K562 (cell line): ENCODE measurements at regions not wholly inside any gene's neighbourhood (a gene's known extent, or its start where the extent isn't known, plus 50 kb on each side); places are given as distances from the start of the nearest gene placed in this dataset.

Experiments used
- ATAC-seq: fragments of 200-7000 bp; cut with Tn5 transposase; 3 replicates; pipeline ENCODE4 v1.9.1; 2020; ENCODE audit warnings: moderate library complexity
- BruUV-seq: library from RNA; stranded (reverse); fragments of 400-500 nt; replicated peaks from 2 replicates; lab custom pipeline; 2021; lab: Mats Ljungman, UMichigan
- CTCF ChIA-PET: fragments of 300-600 bp; formaldehyde crosslinking; extraction: SDS; loops from one replicate; lab custom pipeline; 2021; ENCODE audit warnings: low intra/inter-chr PET ratio; lab: Yijun Ruan, JAX
- POLR2A ChIA-PET: fragments of 300-600, 350-650 bp; sonication (Branson Sonifier 250); formaldehyde crosslinking; extraction: SDS; loops from one replicate; lab custom pipeline; 2021; ENCODE audit warnings: antibody characterized with exemption, inconsistent platforms; lab: Yijun Ruan, JAX
- DNase-seq, 4 experiments: peaks; one replicate each; pipeline versions ENCODE4 v3.0.0 to v3.0.0-alpha.2; 2011 to 2018; ENCODE audit warnings: low spot score in 3 of 4, mixed read lengths in 3 of 4; ENCODE audit errors: extremely low read depth in 1 of 4
- FAIRE-seq: peaks from 2 replicates; lab custom pipeline; 2011; peaks lifted over from hg19 to GRCh38; lab: Jason Lieb, UNC
- H2AFZ ChIP-seq: 2 replicates; pipeline ENCODE4 v1.6.0; 2011; ENCODE audit warnings: low read depth, low read length, control low read depth, inconsistent platforms
- H3K27ac ChIP-seq: fragments of 200-600 bp; 3 replicates; pipeline ENCODE4 v1.8.0; 2011; ENCODE audit warnings: low read depth, mild to moderate bottlenecking, control low read depth, inconsistent platforms, low read length, moderate library complexity, mixed read lengths; ENCODE audit errors: extremely low read depth
- H3K27me3 ChIP-seq, 2 experiments: fragments of 300-600 bp in 1 of 2; 2 replicates in 1 of 2; 3 replicates in 1 of 2; pipeline versions ENCODE4 v1.6.0 to v1.8.0; 2011; ENCODE audit warnings: inconsistent platforms in 2 of 2, low read length in 2 of 2, mild to moderate bottlenecking in 1 of 2, mixed read lengths in 1 of 2, moderate library complexity in 1 of 2; ENCODE audit not compliant: control insufficient read depth in 2 of 2, insufficient read depth in 2 of 2
- H3K36me3 ChIP-seq: fragments of 300-600 bp; 3 replicates; pipeline ENCODE4 v1.8.0; 2011; ENCODE audit warnings: mild to moderate bottlenecking, low read length, inconsistent platforms; ENCODE audit not compliant: control insufficient read depth, insufficient read depth
- H3K4me1 ChIP-seq, 2 experiments: fragments of 200-600 bp in 1 of 2; replicated peaks in 1 of 2; 2 replicates in 1 of 2; 3 replicates in 1 of 2; pipeline versions ENCODE4 v1.5.1 to v1.8.0; 2011; ENCODE audit warnings: inconsistent platforms in 2 of 2, low read length in 2 of 2, mild to moderate bottlenecking in 1 of 2, mixed read lengths in 1 of 2, moderate library complexity in 1 of 2; ENCODE audit not compliant: control insufficient read depth in 2 of 2, insufficient read depth in 2 of 2
- H3K4me2 ChIP-seq: 2 replicates; pipeline ENCODE4 v1.6.1; 2011; ENCODE audit warnings: low read length, control low read depth, inconsistent platforms, mixed read lengths; ENCODE audit not compliant: insufficient read depth
- H3K4me3 ChIP-seq: fragments of 200-600 bp; sonication (generic), shearing (Covaris generic); 2 replicates; pipeline ENCODE4 v1.5.1; 2016; ENCODE audit warnings: control low read depth, inconsistent platforms
- H3K79me2 ChIP-seq: fragments of 200-600 bp; 3 replicates; pipeline ENCODE4 v1.8.0; 2011; ENCODE audit warnings: low read length, inconsistent platforms; ENCODE audit not compliant: control insufficient read depth, insufficient read depth
- H3K9ac ChIP-seq, 2 experiments: 2 replicates each; pipeline versions ENCODE4 v1.6.0 to v1.6.1; 2011; ENCODE audit warnings: low read depth in 2 of 2, low read length in 2 of 2, control low read depth in 1 of 2, inconsistent platforms in 1 of 2, mild to moderate bottlenecking in 1 of 2, mixed read lengths in 1 of 2; ENCODE audit not compliant: insufficient read depth in 1 of 2
- H3K9me1 ChIP-seq: one replicate; pipeline ENCODE4 v1.6.0; 2011; ENCODE audit warnings: inconsistent platforms, mild to moderate bottlenecking, low read length, moderate library complexity; ENCODE audit not compliant: control insufficient read depth, insufficient read depth
- H3K9me3 ChIP-seq: replicated peaks from 2 replicates; pipeline ENCODE4 v1.5.1; 2011; ENCODE audit warnings: low read depth, low read length, inconsistent platforms; ENCODE audit not compliant: control insufficient read depth, insufficient read depth
- H4K20me1 ChIP-seq: replicated peaks from 2 replicates; pipeline ENCODE4 v1.6.1; 2011; ENCODE audit warnings: low read length, inconsistent platforms, mixed read lengths; ENCODE audit not compliant: control insufficient read depth, insufficient read depth
- ESRRB ChIP-seq: fragments of 250-450 bp; sonication (Bioruptor Pico); IDR thresholded peaks from 2 replicates; pipeline ENCODE4 v1.5.0; 2020; ENCODE audit warnings: mild to moderate bottlenecking, moderate library complexity, borderline replicate concordance
- MEIS2 ChIP-seq: fragments of 450-650 bp; IDR thresholded peaks from 2 replicates; pipeline ENCODE4 v1.6.1; 2014; ENCODE audit warnings: mild to moderate bottlenecking; ENCODE audit not compliant: partially characterized antibody
- OTX1 ChIP-seq: fragments of 450-650 bp; formaldehyde crosslinking; IDR thresholded peaks from 2 replicates; pipeline ENCODE4 v1.4.0; 2022; ENCODE audit warnings: mild to moderate bottlenecking
- PBX2 ChIP-seq, 2 experiments: IDR thresholded peaks in 1 of 2; conservative IDR thresholded peaks in 1 of 2; 2 replicates each; pipeline ENCODE4 v1.6.1; 2016; ENCODE audit warnings: low read depth in 2 of 2, mild to moderate bottlenecking in 1 of 2, missing compliant biosample characterization in 1 of 2, missing genetic modification characterization in 1 of 2, moderate library complexity in 1 of 2
- RBM14 ChIP-seq: fragments of 200-400 bp; formaldehyde crosslinking; IDR thresholded peaks from 2 replicates; pipeline ENCODE4 v1.6.1; 2018; ENCODE audit warnings: low read depth, mild to moderate bottlenecking, low read length, moderate library complexity, borderline replicate concordance; ENCODE audit not compliant: insufficient read depth
- ZNF217 ChIP-seq: sonication (generic); formaldehyde crosslinking; IDR thresholded peaks from 2 replicates; pipeline ENCODE4 v1.8.0; 2022; ENCODE audit warnings: mild to moderate bottlenecking, missing genetic modification reagents
- ZNF311 ChIP-seq: fragments of 250-450 bp; sonication (Bioruptor Pico); IDR thresholded peaks from 2 replicates; pipeline ENCODE4 v1.4.0; 2020; ENCODE audit warnings: mild to moderate bottlenecking, moderate library complexity
- ZNF668 ChIP-seq: fragments of 250-450 bp; sonication (Bioruptor Pico); IDR thresholded peaks from 2 replicates; pipeline ENCODE4 v1.8.0; 2022; ENCODE audit warnings: mild to moderate bottlenecking, inconsistent platforms
- WGBS: fragments of 100-300 bp; shearing (Covaris generic); methylation state at CpG from one replicate; pipeline ENCODE4 v1.1.6; 2016; ENCODE audit warnings: low coverage, mixed read lengths; ENCODE audit not compliant: insufficient coverage; ENCODE audit errors: missing lambda C conversion rate; 5-methylcytosine and 5-hydroxymethylcytosine counted together
- in situ Hi-C: fragments of 300-500 bp; cut with MboI; formaldehyde crosslinking; loops from 4 replicates; pipeline ENCODE4 v1.15.0; 2018; ENCODE audit warnings: inconsistent platforms, mixed read lengths
- intact Hi-C: fragments of 100-400 bp; cut with micrococcal nuclease; formaldehyde crosslinking; loops from 2 replicates; pipeline ENCODE4 v1.14.2; 2022

DNA sequence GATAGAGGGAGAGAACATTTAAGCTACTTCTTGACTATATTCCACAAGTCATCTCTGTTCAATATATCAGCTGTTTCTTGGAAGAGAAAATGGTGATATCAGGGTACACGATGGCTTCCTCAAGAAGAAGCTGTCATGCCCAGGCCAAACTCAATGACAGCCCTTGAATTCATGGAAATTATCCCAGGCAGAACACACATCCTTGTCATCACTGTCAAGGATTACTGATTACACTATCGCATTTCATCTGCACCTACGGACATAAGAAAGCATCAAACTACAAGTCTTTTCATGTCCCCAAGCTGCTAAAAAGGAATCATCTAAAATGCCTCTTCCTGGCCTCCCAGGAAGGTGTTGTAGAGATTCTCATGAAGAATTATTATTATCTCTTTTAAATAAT, 165.2 kb upstream of the SLC7A11 start:
- ATAC-seq: no peak
- POLR2A ChIA-PET: interaction anchor here (0.6 to 1.0 kb wide), 2 partner anchors 15 to 392 kb away, joined by 3 read pairs; no protein-coding TSS in a partner anchor

DNA sequence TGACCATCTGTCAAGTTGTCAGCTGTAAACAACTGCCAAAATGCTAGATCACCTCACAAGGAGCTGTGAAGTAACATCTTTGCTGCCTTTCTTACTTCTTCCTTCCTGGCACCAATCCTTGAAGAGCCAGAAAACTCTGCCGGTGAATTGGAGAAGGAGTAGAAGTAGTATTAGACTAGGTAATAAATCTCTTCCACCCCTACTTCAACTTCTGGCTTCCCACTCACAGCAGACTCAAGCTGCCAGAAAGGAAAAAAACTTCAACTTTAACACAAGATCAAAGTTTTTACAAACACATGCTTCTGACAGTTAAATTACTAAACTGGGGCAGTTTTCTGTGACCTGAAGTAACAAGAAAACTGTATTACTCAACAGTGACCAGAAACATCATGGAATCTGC, 164.7 kb upstream of the SLC7A11 start:
- no peaks in the 10 kb centered on the region for H3K79me2 ChIP-seq
- H3K9ac ChIP-seq: no peak overlapping the region
- no peak overlapping the region for H3K4me3 ChIP-seq
- no peaks in the 10 kb centered on the region for H4K20me1 ChIP-seq
- in situ Hi-C loops: no loop called here
- no peaks in the 10 kb centered on the region for H3K27me3 ChIP-seq
- FAIRE-seq (peak; percentile 11), ATAC-seq (no peak), DNase-seq (no peak)
- H3K4me1 ChIP-seq: 0 out of 5 replicates have a peak, but pooled peaks cover 0 to 13% of the 10 kb centered on the region in 2 experiments
- H3K36me3 ChIP-seq: no peaks in the 10 kb centered on the region
- no TSS peak for BruUV-seq
- H3K4me2 ChIP-seq: no peak overlapping the region
- no peaks in the 10 kb centered on the region for H3K9me3 ChIP-seq
- POLR2A ChIA-PET: interaction anchor here (0.6 to 1.0 kb wide), 2 partner anchors 14 to 393 kb away, joined by 3 read pairs; no protein-coding TSS in a partner anchor
- intact Hi-C loops: no loop called here
- CTCF ChIA-PET: no interaction called here
- TF ChIP-seq ZNF668 (CRISPR knock-in tag) (no peak), ZNF217 (CRISPR knock-in tag) (no peak), PBX2 (CRISPR knock-in tag; IDR thresholded peaks at IDR 0.05; ENCODE audit: low read depth) (no peak), PBX2 (tag; conservative IDR thresholded peaks at IDR 0.05; ENCODE audit: low read depth) (peak; percentile 12; the same call in 1 of the 2 replicates), ZNF311 (CRISPR knock-in tag) (no peak), MEIS2 (peak; percentile 25), RBM14 (no peak)
- H2AFZ ChIP-seq: peak overlapping the region; percentile 64
- no peak overlapping the region for H3K27ac ChIP-seq
- H3K9me1 ChIP-seq: no peaks in the 10 kb centered on the region
- 0% methylated on average over 1 of the region's 1 CpG for WGBS

More for the DNA sequence above, 165.2 kb upstream of the SLC7A11 start:
- DNase-seq: no peak
- no TSS peak for BruUV-seq
- Histone ChIP-seq H3K36me3 (no peaks in the 10 kb centered on the region), H3K4me2 (no peak overlapping the region), H3K9ac (no peak overlapping the region), H4K20me1 (no peaks in the 10 kb centered on the region)
- intact Hi-C loops: no loop called here
- no peak for TF ChIP-seq ESRRB
- TF ChIP-seq OTX1: no peak
- TF ChIP-seq, all 486 proteins: peak for 0
- Histone ChIP-seq H3K9me1 (no peaks in the 10 kb centered on the region), H3K27me3 (no peaks in the 10 kb centered on the region), H3K27ac (no peak overlapping the region), H3K9me3 (no peaks in the 10 kb centered on the region), H3K4me3 (no peak overlapping the region), H3K4me1 (0 out of 5 replicates have a peak, but pooled peaks cover 0 to 13% of the 10 kb centered on the region in 2 experiments), H3K79me2 (no peaks in the 10 kb centered on the region), H2AFZ (peak overlapping the region; percentile 64)
- CTCF ChIA-PET: no interaction called here
- in situ Hi-C loops: no loop called here
- no peak for FAIRE-seq
- 17% methylated on average over 3 of the region's 3 CpGs for WGBS
